Nephron progenitor cell (in vitro differentiated cells): ENCODE measurements at regions not wholly inside any gene's neighbourhood (a gene's known extent, or its start where the extent isn't known, plus 50 kb on each side); places are given as distances from the start of the nearest gene placed in this dataset.

Source experiments
- DNase-seq: peaks from one replicate; pipeline ENCODE4 v3.0.0; 2021
- H3K27ac Mint-ChIP-seq: 2 replicates; pipeline ENCODE4 v1.8.0; 2021; ENCODE audit warnings: mild to moderate bottlenecking, moderate library complexity, mixed read lengths
- H3K27me3 Mint-ChIP-seq: 2 replicates; pipeline ENCODE4 v1.8.0; 2021; ENCODE audit warnings: mild to moderate bottlenecking, low read depth, mixed read lengths; ENCODE audit not compliant: poor library complexity
- H3K36me3 Mint-ChIP-seq: 2 replicates; pipeline ENCODE4 v1.8.0; 2021; ENCODE audit warnings: low read depth, mixed read lengths
- H3K4me1 Mint-ChIP-seq: 2 replicates; pipeline ENCODE4 v1.8.0; 2021; ENCODE audit warnings: mixed read lengths
- H3K4me3 Mint-ChIP-seq: 2 replicates; pipeline ENCODE4 v1.8.0; 2021; ENCODE audit warnings: mild to moderate bottlenecking, moderate library complexity, mixed read lengths
- H3K9me3 Mint-ChIP-seq: 2 replicates; pipeline ENCODE4 v1.8.0; 2021; ENCODE audit warnings: mild to moderate bottlenecking, moderate library complexity, mixed read lengths
- CTCF ChIP-seq: fragments of 200-600 bp; sonication (generic); IDR thresholded peaks from 2 replicates; pipeline ENCODE4 v1.5.0; 2021; ENCODE audit warnings: antibody characterized with exemption

- peaks cover 16% of the 10 kb centered on the region for H3K27me3 Mint-ChIP-seq
- DNase-seq, result peak; percentile 49
- no peak for TF ChIP-seq CTCF
- no peak overlapping the region for H3K4me3 Mint-ChIP-seq
- peaks cover 53% of the 10 kb centered on the region for H3K4me1 Mint-ChIP-seq
- peaks cover 11% of the 10 kb centered on the region for H3K36me3 Mint-ChIP-seq
- peaks cover 20% of the 10 kb centered on the region for H3K9me3 Mint-ChIP-seq
- no peak overlapping the region for H3K27ac Mint-ChIP-seq
Observed at GRCh38 chr15:69751566-69751965, 298.9 kb downstream of the RPLP1 start.

- H3K27me3 Mint-ChIP-seq, result peaks cover 10% of the 10 kb centered on the region
- no peak overlapping the region for H3K27ac Mint-ChIP-seq
Observed at GRCh38 chr15:69753867-69754266, 301.2 kb downstream of the RPLP1 start.

GRCh38 chr15:69754313-69754712 lies 301.7 kb downstream of the RPLP1 start:
- DNase-seq, result no peak
- Mint-ChIP-seq H3K9me3 (peaks cover 20% of the 10 kb centered on the region), H3K27me3 (peaks cover 10% of the 10 kb centered on the region), H3K36me3 (peaks cover 11% of the 10 kb centered on the region), H3K4me1 (peaks cover 45% of the 10 kb centered on the region), H3K27ac (no peak overlapping the region), H3K4me3 (no peak overlapping the region)
- TF ChIP-seq CTCF, result no peak

More at GRCh38 chr15:69753867-69754266, 301.2 kb downstream of the RPLP1 start:
- Mint-ChIP-seq H3K9me3 (peaks cover 20% of the 10 kb centered on the region), H3K4me3 (no peak overlapping the region), H3K36me3 (peaks cover 11% of the 10 kb centered on the region), H3K4me1 (peaks cover 44% of the 10 kb centered on the region)
- TF ChIP-seq CTCF, result no peak
- DNase-seq, result no peak

- Mint-ChIP-seq H3K27ac (peak overlapping the region; percentile 6), H3K36me3 (peaks cover 11% of the 10 kb centered on the region), H3K4me1 (peaks cover 44% of the 10 kb centered on the region), H3K9me3 (peaks cover 20% of the 10 kb centered on the region), H3K4me3 (no peak overlapping the region), H3K27me3 (peaks cover 15% of the 10 kb centered on the region)
- TF ChIP-seq CTCF, result no peak
- peak; percentile 14 for DNase-seq
Observed at GRCh38 chr15:69755551-69756310, 303.1 kb downstream of the RPLP1 start.

GRCh38 chr15:69756440-69756839 lies 303.8 kb downstream of the RPLP1 start:
- peaks cover 11% of the 10 kb centered on the region for H3K36me3 Mint-ChIP-seq
- H3K27ac Mint-ChIP-seq, result no peak overlapping the region
- no peak overlapping the region for H3K4me3 Mint-ChIP-seq
- peaks cover 41% of the 10 kb centered on the region for H3K4me1 Mint-ChIP-seq
- no peak for DNase-seq
- peaks cover 20% of the 10 kb centered on the region for H3K9me3 Mint-ChIP-seq
- TF ChIP-seq CTCF, result no peak
- H3K27me3 Mint-ChIP-seq, result peaks cover 18% of the 10 kb centered on the region

- H3K4me1 Mint-ChIP-seq, result peaks cover 34% of the 10 kb centered on the region
- no peak for TF ChIP-seq CTCF
- peaks cover 19% of the 10 kb centered on the region for H3K27me3 Mint-ChIP-seq
- peaks cover 20% of the 10 kb centered on the region for H3K9me3 Mint-ChIP-seq
- DNase-seq, result no peak
- no peak overlapping the region for H3K4me3 Mint-ChIP-seq
- H3K36me3 Mint-ChIP-seq, result peaks cover 11% of the 10 kb centered on the region
- no peak overlapping the region for H3K27ac Mint-ChIP-seq
Observed at GRCh38 chr15:69757186-69757585, 304.6 kb downstream of the RPLP1 start.
